AG04450 (cell line): ENCODE measurements at regions not wholly inside any gene's neighbourhood (a gene's known extent, or its start where the extent isn't known, plus 50 kb on each side); places are given as distances from the start of the nearest gene placed in this dataset.

Experiments
- CTCF ChIA-PET: fragments of 300-600, 350-600 bp; formaldehyde crosslinking; extraction: SDS; loops from one replicate; lab custom pipeline; 2022; ENCODE audit warnings: antibody characterized with exemption, inconsistent platforms; lab: Charles Lee
- POLR2A ChIA-PET: fragments of 350-600 bp; formaldehyde crosslinking; extraction: SDS; loops from one replicate; lab custom pipeline; 2021; ENCODE audit warnings: antibody characterized with exemption, inconsistent platforms; lab: Yijun Ruan, JAX
- DNase-seq: peaks from one replicate; pipeline ENCODE4 v3.0.0-alpha.2; 2011; ENCODE audit warnings: low read depth, low spot score
- H3K27ac ChIP-seq: one replicate; pipeline ENCODE4 v1.5.1; 2012; ENCODE audit warnings: low read depth, low read length, control low read depth
- H3K27me3 ChIP-seq: one replicate; pipeline ENCODE4 v1.6.0; 2012; ENCODE audit warnings: low read length; ENCODE audit not compliant: control insufficient read depth, insufficient read depth
- H3K4me3 ChIP-seq: 2 replicates; pipeline ENCODE4 v1.5.1; 2011; ENCODE audit warnings: mild to moderate bottlenecking, low read depth, low read length, control low read depth
- H3K9me3 ChIP-seq: 2 replicates; pipeline ENCODE4 v1.5.1; 2012; ENCODE audit warnings: low read length; ENCODE audit not compliant: control insufficient read depth, insufficient read depth
- CTCF ChIP-seq: IDR thresholded peaks from 2 replicates; pipeline ENCODE4 v1.5.1; 2011; ENCODE audit warnings: low read depth, low read length, control low read depth, inconsistent platforms

GRCh38 chr1:70490153-70490552 is 79.1 kb downstream of the CTH start:
- Histone ChIP-seq H3K27me3 (no peaks in the 10 kb centered on the region), H3K9me3 (peaks cover 3% of the 10 kb centered on the region; the same call in 1 of the 2 replicates), H3K27ac (no peak overlapping the region), H3K4me3 (no peak overlapping the region)
- no peak for TF ChIP-seq CTCF
- CTCF ChIA-PET: no interaction called here
- DNase-seq: no peak
- POLR2A ChIA-PET: no interaction called here

DNA sequence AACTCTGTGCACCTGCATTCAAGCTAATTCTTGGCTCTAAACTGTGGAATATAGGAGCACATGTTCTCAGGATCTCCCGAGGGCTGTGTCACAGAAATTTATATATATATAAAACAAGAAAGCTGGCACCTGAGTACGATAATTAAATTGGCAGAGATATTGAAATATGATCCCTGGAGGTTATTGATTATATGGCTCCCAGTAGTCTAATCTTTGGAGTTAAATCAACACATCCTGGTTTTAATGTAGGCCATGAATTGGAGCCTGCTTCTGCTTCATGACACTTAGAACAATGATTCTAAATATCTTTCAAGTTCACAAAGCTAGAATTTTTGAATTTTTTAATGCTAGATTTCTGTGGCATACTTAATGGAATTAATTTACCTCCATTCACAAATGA is 84.3 kb downstream of the CTH start:
- no peaks in the 10 kb centered on the region for H3K9me3 ChIP-seq
- ChIA-PET CTCF (interaction anchor here (1.5 kb wide), 1 partner anchor 8 kb away, joined by 3 read pairs; no protein-coding TSS in a partner anchor), POLR2A (no interaction called here)
- H3K4me3 ChIP-seq: no peak overlapping the region
- no peak for DNase-seq
- no peak overlapping the region for H3K27ac ChIP-seq
- no peak for TF ChIP-seq CTCF
- H3K27me3 ChIP-seq: no peaks in the 10 kb centered on the region

GRCh38 chr1:70496181-70496580 is 85.1 kb downstream of the CTH start:
- no peak for TF ChIP-seq CTCF
- Histone ChIP-seq H3K27me3 (no peaks in the 10 kb centered on the region), H3K9me3 (no peaks in the 10 kb centered on the region), H3K4me3 (no peak overlapping the region), H3K27ac (no peak overlapping the region)
- CTCF ChIA-PET: interaction anchor here (1.5 kb wide), 1 partner anchor 9 kb away, joined by 3 read pairs; no protein-coding TSS in a partner anchor
- DNase-seq: no peak
- POLR2A ChIA-PET: no interaction called here

DNA sequence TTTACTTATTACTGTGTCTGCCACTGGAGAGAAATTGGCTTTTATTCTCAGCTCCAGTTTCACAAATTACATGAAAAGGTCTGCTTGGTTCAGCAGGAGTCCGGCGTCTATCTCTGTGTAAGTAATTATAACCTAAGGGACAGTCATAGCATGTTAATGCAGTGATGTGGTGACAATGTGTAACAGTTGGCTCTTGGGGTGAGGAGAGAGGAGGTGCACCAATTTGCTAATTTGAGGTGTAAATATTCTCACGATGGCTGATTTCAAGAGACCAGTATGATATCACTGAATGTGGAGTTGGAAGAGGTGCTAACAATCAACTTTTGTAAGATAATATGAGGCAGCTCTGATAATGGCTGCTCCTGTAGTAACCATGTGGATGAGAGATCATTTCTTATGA is 86.1 kb downstream of the CTH start:
- Histone ChIP-seq H3K9me3 (no peaks in the 10 kb centered on the region), H3K4me3 (no peak overlapping the region), H3K27me3 (no peaks in the 10 kb centered on the region), H3K27ac (no peak overlapping the region)
- POLR2A ChIA-PET: no interaction called here
- DNase-seq: no peak
- CTCF ChIA-PET: no interaction called here
- TF ChIP-seq CTCF: no peak

- Histone ChIP-seq H3K27ac (no peak overlapping the region), H3K9me3 (no peaks in the 10 kb centered on the region), H3K27me3 (no peaks in the 10 kb centered on the region), H3K4me3 (no peak overlapping the region)
- ChIA-PET POLR2A (no interaction called here), CTCF (no interaction called here)
- DNase-seq: no peak
- TF ChIP-seq CTCF: no peak
Observed at GRCh38 chr1:70498666-70499065, 87.6 kb downstream of the CTH start.
